HCT116 (cell line): ENCODE measurements at regions not wholly inside any gene's neighbourhood (a gene's known extent, or its start where the extent isn't known, plus 50 kb on each side); places are given as distances from the start of the nearest gene placed in this dataset.

Experiments used
- ATAC-seq: fragments of 200-7000 bp; cut with Tn5 transposase; 2 replicates; pipeline ENCODE4 v1.9.1; 2020; ENCODE audit warnings: mild to moderate bottlenecking, moderate library complexity
- BruUV-seq: library from RNA; stranded (reverse); fragments of 400-500 nt; replicated peaks from 2 replicates; lab custom pipeline; 2021; lab: Mats Ljungman, UMichigan
- CTCF ChIA-PET: fragments of 300-600 bp; sonication (Branson Sonifier 250); formaldehyde crosslinking; loops from one replicate; lab custom pipeline; 2021; ENCODE audit warnings: antibody characterized with exemption; lab: Charles Lee
- POLR2A ChIA-PET: fragments of 300-600, 350-600 bp; sonication (Branson Sonifier 250); formaldehyde crosslinking; loops from one replicate; lab custom pipeline; 2021; ENCODE audit warnings: antibody characterized with exemption; lab: Charles Lee
- RAD21 ChIA-PET, 2 experiments: fragments of 300-600 bp; sonication (Branson Sonifier 250); formaldehyde crosslinking; loops; one replicate each; lab custom pipeline; 2023; ENCODE audit warnings: low total read pairs in 2 of 2; ENCODE audit not compliant: uncharacterized antibody in 2 of 2, unreplicated experiment in 2 of 2, low non-redundant PET in 1 of 2; lab: Charles Lee
- DNase-seq: peaks from one replicate; pipeline ENCODE4 v3.0.0-alpha.2; 2010; ENCODE audit warnings: low read depth, low spot score
- H2AFZ ChIP-seq: fragments of 200-600 bp; shearing (Covaris generic), sonication (generic); 2 replicates; pipeline ENCODE4 v1.6.1; 2017; ENCODE audit warnings: low read depth, mixed run types, mixed read lengths, antibody characterized with exemption, low read length; ENCODE audit not compliant: poor library complexity, severe bottlenecking
- H3K27ac ChIP-seq: 2 replicates; pipeline ENCODE4 v1.5.1; 2012; ENCODE audit warnings: low read depth, low read length
- H3K27me3 ChIP-seq: fragments of 200-600 bp; sonication (generic); 2 replicates; pipeline ENCODE4 v1.6.1; 2016; ENCODE audit warnings: mixed run types, low read length, mixed read lengths; ENCODE audit not compliant: insufficient read depth
- H3K36me3 ChIP-seq, 2 experiments: fragments of 200-500 bp in 1 of 2; fragments of 200-600 bp in 1 of 2; sonication (Bioruptor generic) in 1 of 2; sonication (generic) in 1 of 2; 2 replicates each; pipeline versions ENCODE4 v1.5.1 to v1.6.1; 2014 to 2016; ENCODE audit warnings: low read length in 2 of 2, inconsistent platforms in 1 of 2, mixed read lengths in 1 of 2, mixed run types in 1 of 2; ENCODE audit not compliant: insufficient read depth in 2 of 2, control insufficient read depth in 1 of 2
- H3K4me1 ChIP-seq, 2 experiments: fragments of 200-600 bp in 1 of 2; sonication (generic) in 1 of 2; 2 replicates each; pipeline versions ENCODE4 v1.5.1 to v1.6.1; 2012 to 2017; ENCODE audit warnings: low read length in 2 of 2, inconsistent platforms in 1 of 2, mild to moderate bottlenecking in 1 of 2, mixed read lengths in 1 of 2, mixed run types in 1 of 2, moderate library complexity in 1 of 2; ENCODE audit not compliant: insufficient read depth in 2 of 2, control insufficient read depth in 1 of 2
- H3K4me2 ChIP-seq: fragments of 200-600 bp; sonication (generic); 2 replicates; pipeline ENCODE4 v1.6.1; 2017; ENCODE audit warnings: mixed run types, low read length, mixed read lengths
- H3K4me3 ChIP-seq, 2 experiments: fragments of 200-600 bp in 1 of 2; sonication (generic) in 1 of 2; replicated peaks in 1 of 2; 2 replicates each; pipeline ENCODE4 v1.5.1; 2011 to 2016; ENCODE audit warnings: low read length in 2 of 2, control low read depth in 1 of 2, low read depth in 1 of 2, mild to moderate bottlenecking in 1 of 2, mixed read lengths in 1 of 2, mixed run types in 1 of 2
- H3K79me2 ChIP-seq: fragments of 200-600 bp; sonication (generic); 2 replicates; pipeline ENCODE4 v1.6.1; 2017; ENCODE audit warnings: mild to moderate bottlenecking, mixed run types, low read length, moderate library complexity, mixed read lengths; ENCODE audit not compliant: insufficient read depth
- H3K9ac ChIP-seq: fragments of 200-600 bp; sonication (generic); 2 replicates; pipeline ENCODE4 v1.6.1; 2016; ENCODE audit warnings: low read length, mixed read lengths
- H3K9me2 ChIP-seq: fragments of 200-600 bp; sonication (generic), shearing (Covaris generic); 2 replicates; pipeline ENCODE4 v1.6.1; 2017; ENCODE audit warnings: mixed run types, mild to moderate bottlenecking, moderate library complexity; ENCODE audit not compliant: insufficient read depth
- H3K9me3 ChIP-seq, 2 experiments: fragments of 200-500 bp in 1 of 2; fragments of 200-600 bp in 1 of 2; sonication (Bioruptor generic) in 1 of 2; sonication (generic) in 1 of 2; 2 replicates each; pipeline ENCODE4 v1.6.1; 2014 to 2017; ENCODE audit warnings: low read length in 2 of 2, mixed read lengths in 2 of 2, inconsistent platforms in 1 of 2, low read depth in 1 of 2, mild to moderate bottlenecking in 1 of 2, mixed run types in 1 of 2, moderate library complexity in 1 of 2; ENCODE audit not compliant: control insufficient read depth in 1 of 2, insufficient read depth in 1 of 2
- H4K20me1 ChIP-seq: fragments of 200-600 bp; sonication (generic), shearing (Covaris generic); 2 replicates; pipeline ENCODE4 v1.6.1; 2017; ENCODE audit warnings: mixed run types, mild to moderate bottlenecking, moderate library complexity; ENCODE audit not compliant: insufficient read depth
- CBX3 ChIP-seq: IDR thresholded peaks from 2 replicates; pipeline ENCODE4 v1.6.1; 2012; ENCODE audit warnings: low read depth
- ELF1 ChIP-seq: IDR thresholded peaks from 2 replicates; pipeline ENCODE4 v1.6.1; 2012; ENCODE audit warnings: low read depth, borderline replicate concordance
- POLR2AphosphoS5 ChIP-seq: IDR thresholded peaks from 2 replicates; pipeline ENCODE4 v1.6.1; 2011; ENCODE audit warnings: mild to moderate bottlenecking, low read depth, low read length, moderate library complexity
- REST ChIP-seq: IDR thresholded peaks from 2 replicates; pipeline ENCODE4 v1.6.1; 2012; ENCODE audit warnings: low read depth
- SRF ChIP-seq: IDR thresholded peaks from 2 replicates; pipeline ENCODE4 v1.6.1; 2012; ENCODE audit warnings: low read depth
- TCF7L2 ChIP-seq: IDR thresholded peaks from 2 replicates; pipeline ENCODE4 v1.7.0; 2011; ENCODE audit warnings: borderline replicate concordance, inconsistent platforms; ENCODE audit not compliant: insufficient read depth, insufficient read length; ENCODE audit errors: extremely low read depth
- ZFX ChIP-seq: fragments of 450-650 bp; IDR thresholded peaks from 2 replicates; pipeline ENCODE4 v1.6.1; 2017
- ZNF274 ChIP-seq: fragments of 200-500 bp; sonication (Bioruptor generic); IDR thresholded peaks from 2 replicates; pipeline ENCODE4 v1.6.1; 2014; ENCODE audit warnings: mild to moderate bottlenecking, low read depth, low read length, inconsistent platforms
- intact Hi-C: fragments of 100-400 bp; cut with micrococcal nuclease; formaldehyde crosslinking; loops from 2 replicates; pipeline ENCODE4 v1.10.0; 2022

GRCh38 chr5:21173526-21173925 lies 1185.5 kb upstream of the CDH18 start:
- BruUV-seq, result no TSS peak
- Histone ChIP-seq H3K9me2 (no peaks in the 10 kb centered on the region), H3K4me1 (no peaks in the 10 kb centered on the region), H3K79me2 (no peaks in the 10 kb centered on the region), H4K20me1 (no peaks in the 10 kb centered on the region), H3K9me3 (peaks cover 9 to 13% of the 10 kb centered on the region in 2 experiments), H3K27ac (no peak overlapping the region), H2AFZ (no peak overlapping the region), H3K9ac (no peak overlapping the region), H3K4me3 (no peak overlapping the region), H3K27me3 (no peaks in the 10 kb centered on the region), H3K4me2 (no peak overlapping the region), H3K36me3 (no peaks in the 10 kb centered on the region)
- intact Hi-C loops, result no loop called here
- no peak for ATAC-seq
- ChIA-PET RAD21 (no interaction called here), CTCF (no interaction called here), POLR2A (no interaction called here)
- no peak for DNase-seq
- TF ChIP-seq ZNF274, result no peak
- no peak for TF ChIP-seq CBX3
- no peak for TF ChIP-seq REST
- no peak for TF ChIP-seq TCF7L2
- no peak for TF ChIP-seq POLR2AphosphoS5
- no peak for TF ChIP-seq ELF1
- no peak for TF ChIP-seq ZFX
- TF ChIP-seq SRF, result no peak
